HG02943 (cell line): ENCODE measurements at regions not wholly inside any gene's neighbourhood (a gene's known extent, or its start where the extent isn't known, plus 50 kb on each side); places are given as distances from the start of the nearest gene placed in this dataset.

Experiments used
- ATAC-seq: cut with Tn5 transposase; IDR thresholded peaks from one replicate; pipeline ENCODE4 v1.9.1; 2021; ENCODE audit warnings: mild to moderate bottlenecking, low read depth, moderate library complexity; ENCODE audit not compliant: unreplicated experiment

GRCh38 chr5:57618767-57619381 is 136.3 kb upstream of the ACTBL2 start:
- no peak for ATAC-seq

DNA sequence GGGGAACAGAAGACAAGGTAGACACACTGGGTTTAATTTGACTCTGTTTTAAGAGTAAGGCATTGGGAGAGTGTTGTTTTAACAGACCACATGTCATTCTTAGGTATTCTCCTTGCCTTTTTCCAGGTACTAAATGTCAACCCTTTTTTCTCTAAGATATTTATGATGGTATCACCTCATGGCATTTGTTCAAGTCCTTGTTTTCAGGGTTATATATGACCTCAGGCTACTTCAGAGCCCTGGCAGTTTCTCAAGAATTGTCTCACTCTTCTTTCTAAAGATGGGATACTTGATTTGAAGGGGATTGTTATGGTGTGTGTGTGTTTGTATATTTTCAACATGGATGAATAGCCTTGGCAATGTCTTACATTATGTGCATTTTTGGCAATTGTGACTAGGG is 131.1 kb upstream of the ACTBL2 start:
- no peak for ATAC-seq

- ATAC-seq = no peak
Observed at GRCh38 chr5:57611177-57611576, 128.6 kb upstream of the ACTBL2 start.

GRCh38 chr5:57608542-57608941 is 125.9 kb upstream of the ACTBL2 start:
- no peak for ATAC-seq

DNA sequence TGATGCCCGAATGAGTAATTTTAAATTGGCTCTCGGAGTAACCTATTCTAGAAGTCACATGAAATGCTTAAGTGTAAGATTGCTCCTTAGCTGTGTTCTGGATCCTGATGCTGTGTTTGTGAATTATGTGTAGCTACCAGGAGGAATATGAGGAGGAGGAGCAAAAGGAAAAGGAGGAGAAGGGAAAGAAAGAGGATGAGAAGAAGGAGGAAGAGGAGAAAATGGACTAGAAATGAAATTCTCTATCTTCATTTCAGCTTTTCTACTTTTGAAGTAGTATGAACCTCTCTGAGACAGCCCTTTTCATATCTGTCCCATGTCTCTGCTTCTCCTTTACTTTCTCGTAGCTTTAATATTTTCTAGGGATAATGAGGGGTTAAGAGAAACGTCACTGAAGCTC is 119.4 kb upstream of the ACTBL2 start:
- ATAC-seq = no peak

- no peak for ATAC-seq
Observed at GRCh38 chr5:57600321-57600720, 117.7 kb upstream of the ACTBL2 start.

- no peak for ATAC-seq
Observed at GRCh38 chr5:57598756-57599155, 116.1 kb upstream of the ACTBL2 start.

GRCh38 chr5:57598097-57598496 is 115.5 kb upstream of the ACTBL2 start:
- ATAC-seq = no peak

- ATAC-seq = no peak
Observed at GRCh38 chr5:57595523-57595991, 112.9 kb upstream of the ACTBL2 start.

DNA sequence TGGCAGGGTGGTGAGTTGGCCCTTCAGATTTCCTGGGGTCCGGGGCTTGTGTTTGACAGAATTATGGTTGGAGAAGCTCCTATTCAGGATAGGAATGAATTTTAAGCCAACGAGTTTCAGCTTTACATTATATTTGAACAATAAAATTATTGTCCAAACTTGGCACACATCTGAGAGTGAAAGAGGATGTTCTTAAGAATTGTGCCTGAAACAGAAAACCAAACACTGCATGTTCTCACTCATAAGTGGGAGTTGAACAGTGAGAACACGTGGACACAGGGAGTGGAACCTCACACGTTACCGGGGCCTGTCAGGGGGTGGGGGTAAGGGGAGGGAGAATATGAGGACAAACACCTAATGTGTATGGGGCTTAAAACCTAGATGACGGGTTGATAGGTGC is 111.8 kb upstream of the ACTBL2 start:
- no peak for ATAC-seq

DNA sequence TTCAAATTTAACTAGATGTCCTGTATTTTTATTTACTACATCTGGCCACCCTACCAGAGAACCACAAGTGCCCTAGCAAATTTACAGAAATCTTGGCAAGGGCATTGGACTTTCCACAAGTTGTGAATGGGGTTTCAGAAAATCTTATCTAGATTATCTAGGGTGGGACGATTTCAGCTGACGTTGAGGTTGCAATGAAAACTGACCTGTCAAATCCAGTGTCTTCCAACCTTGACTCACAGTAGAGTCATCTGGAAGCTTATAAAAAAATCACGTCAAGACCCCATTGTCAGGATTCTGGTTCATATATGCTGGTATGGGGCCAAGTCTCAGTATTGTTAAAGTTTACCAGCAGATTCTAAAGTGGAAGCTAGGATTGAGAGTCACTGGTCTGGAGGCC is 109.6 kb upstream of the ACTBL2 start:
- no peak for ATAC-seq

DNA sequence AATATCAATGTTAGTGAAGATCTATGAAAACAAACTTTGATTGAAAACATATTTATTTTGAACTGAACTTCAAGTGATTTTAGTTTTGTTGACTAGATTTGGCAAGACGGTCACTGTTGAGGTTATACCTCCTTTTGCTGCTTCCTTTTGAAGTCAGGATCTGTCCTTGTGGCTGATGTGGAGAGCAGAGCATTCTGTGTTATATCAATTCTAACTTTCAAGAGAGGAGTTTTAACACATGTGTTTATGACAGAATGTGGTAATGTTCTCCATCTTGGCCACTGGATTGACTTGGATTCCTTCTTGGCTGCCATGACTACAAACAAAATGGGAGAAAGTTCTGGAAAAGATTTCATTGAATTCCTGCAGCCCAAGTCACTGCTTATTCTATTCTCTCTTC is 104.0 kb upstream of the ACTBL2 start:
- no peak for ATAC-seq

GRCh38 chr5:57582578-57583070 is 100.0 kb upstream of the ACTBL2 start:
- ATAC-seq = no peak

DNA sequence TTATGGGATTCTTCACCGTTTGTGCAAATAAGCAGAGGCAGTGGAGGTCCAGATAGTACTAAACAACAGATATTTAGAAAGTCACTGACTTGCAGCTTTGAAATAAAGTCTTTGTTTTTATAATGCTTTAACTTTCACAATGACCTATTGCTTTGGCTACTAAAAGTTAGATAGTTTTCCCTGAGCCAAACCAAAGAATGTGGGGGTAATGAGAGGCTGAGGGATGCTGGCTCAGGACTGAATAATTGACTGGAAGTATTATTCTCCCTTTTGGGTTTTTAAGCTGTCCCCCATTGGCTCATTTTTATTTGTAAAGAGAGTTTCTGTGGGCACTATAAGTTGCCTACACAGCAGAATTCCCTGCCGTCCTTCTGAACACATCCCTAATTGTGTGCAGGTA is 99.2 kb upstream of the ACTBL2 start:
- ATAC-seq = no peak

GRCh38 chr5:57581222-57581621 is 98.6 kb upstream of the ACTBL2 start:
- no peak for ATAC-seq

- no peak for ATAC-seq
Observed at GRCh38 chr5:57577432-57578175, 95.0 kb upstream of the ACTBL2 start.

- ATAC-seq = no peak
Observed at GRCh38 chr5:57576317-57576716, 93.7 kb upstream of the ACTBL2 start.

- no peak for ATAC-seq
Observed at GRCh38 chr5:57575839-57576238, 93.2 kb upstream of the ACTBL2 start.

- no peak for ATAC-seq
Observed at GRCh38 chr5:57572461-57572860, 89.8 kb upstream of the ACTBL2 start.

- ATAC-seq = no peak
Observed at GRCh38 chr5:57569601-57570000, 87.0 kb upstream of the ACTBL2 start.

- ATAC-seq = no peak
Observed at GRCh38 chr5:57568136-57568535, 85.5 kb upstream of the ACTBL2 start.

- ATAC-seq = no peak
Observed at GRCh38 chr5:57566914-57567313, 84.3 kb upstream of the ACTBL2 start.
